Fibroblast of pulmonary artery (primary cell): ENCODE measurements at regions not wholly inside any gene's neighbourhood (a gene's known extent, or its start where the extent isn't known, plus 50 kb on each side); places are given as distances from the start of the nearest gene placed in this dataset.

Source experiments
- DNase-seq: peaks from one replicate; pipeline ENCODE4 v3.0.0-alpha.2; 2010; ENCODE audit warnings: low read depth
- H3K4me3 ChIP-seq: replicated peaks from 2 replicates; pipeline ENCODE4 v1.5.1; 2011; ENCODE audit warnings: low read depth, mild to moderate bottlenecking, control low read depth, low read length, moderate library complexity
- CTCF ChIP-seq: IDR thresholded peaks from 2 replicates; pipeline ENCODE4 v1.5.1; 2011; ENCODE audit warnings: mild to moderate bottlenecking, control low read depth, low read length, inconsistent platforms; ENCODE audit errors: missing control alignments

GRCh38 chr2:240286596-240286995 lies 146.1 kb upstream of the OTOS start:
- no peak for DNase-seq
- TF ChIP-seq CTCF = no peak
- no peak overlapping the region for H3K4me3 ChIP-seq

GRCh38 chr2:240287011-240287410 lies 146.6 kb upstream of the OTOS start:
- DNase-seq = no peak
- TF ChIP-seq CTCF = no peak
- no peak overlapping the region for H3K4me3 ChIP-seq

GRCh38 chr2:240287496-240288086 lies 147.1 kb upstream of the OTOS start:
- H3K4me3 ChIP-seq = no peak overlapping the region
- TF ChIP-seq CTCF = no peak
- no peak for DNase-seq

- no peak overlapping the region for H3K4me3 ChIP-seq
- TF ChIP-seq CTCF = no peak
- DNase-seq = no peak
These were observed 147.4 kb upstream of the GPC1 start for GRCh38 chr2:240288087-240288521.

GRCh38 chr2:240289701-240290431 lies 145.6 kb upstream of the GPC1 start:
- H3K4me3 ChIP-seq = no peak overlapping the region
- DNase-seq = no peak
- TF ChIP-seq CTCF = no peak

GRCh38 chr2:240290432-240291336 lies 144.8 kb upstream of the GPC1 start:
- no peak for DNase-seq
- no peak overlapping the region for H3K4me3 ChIP-seq
- no peak for TF ChIP-seq CTCF
